HEK293T (cell line): ENCODE measurements at regions not wholly inside any gene's neighbourhood (a gene's known extent, or its start where the extent isn't known, plus 50 kb on each side); places are given as distances from the start of the nearest gene placed in this dataset.
"Not testable (repeated sequence)": the region's sequence is repeated elsewhere in the genome, so short reads cannot be mapped to it uniquely, and the experiment has no call there.

Experiments used
- CTCF ChIA-PET: fragments of 350-600 bp; formaldehyde crosslinking; extraction: SDS; loops from one replicate; lab custom pipeline; 2021; ENCODE audit warnings: antibody characterized with exemption, inconsistent platforms; lab: Yijun Ruan, JAX
- POLR2A ChIA-PET: fragments of 350-600 bp; formaldehyde crosslinking; extraction: SDS; loops from one replicate; lab custom pipeline; 2020; ENCODE audit warnings: antibody characterized with exemption, inconsistent platforms; lab: Yijun Ruan, JAX
- DNase-seq: peaks from one replicate; pipeline ENCODE4 v3.0.0; 2012; ENCODE audit warnings: mixed read lengths; ENCODE audit errors: extremely low spot score
- ARNT ChIP-seq: fragments of 450-650 bp; IDR thresholded peaks from 2 replicates; pipeline ENCODE4 v1.6.1; 2017; ENCODE audit warnings: mild to moderate bottlenecking
- BHLHE40 ChIP-seq: fragments of 450-650 bp; IDR thresholded peaks from 2 replicates; pipeline ENCODE4 v1.6.1; 2016; ENCODE audit warnings: mild to moderate bottlenecking, moderate library complexity, borderline replicate concordance
- ELF4 ChIP-seq: fragments of 450-650 bp; IDR thresholded peaks from 2 replicates; pipeline ENCODE4 v1.6.1; 2017; ENCODE audit warnings: antibody characterized with exemption
- FOXA1 ChIP-seq: fragments of 450-650 bp; IDR thresholded peaks from 2 replicates; pipeline ENCODE4 v1.6.1; 2016; ENCODE audit warnings: mild to moderate bottlenecking
- FOXM1 ChIP-seq: fragments of 450-650 bp; IDR thresholded peaks from 2 replicates; pipeline ENCODE4 v1.6.1; 2017; ENCODE audit warnings: mild to moderate bottlenecking, borderline replicate concordance
- L3MBTL2 ChIP-seq: fragments of 450-650 bp; conservative IDR thresholded peaks from 2 replicates; pipeline ENCODE4 v1.6.1; 2016; ENCODE audit warnings: mild to moderate bottlenecking
- NFRKB ChIP-seq: fragments of 450-650 bp; IDR thresholded peaks from 2 replicates; pipeline ENCODE4 v1.6.1; 2016; ENCODE audit warnings: mild to moderate bottlenecking, moderate library complexity
- SP1 ChIP-seq: fragments of 450-650 bp; IDR thresholded peaks from 2 replicates; pipeline ENCODE4 v1.6.1; 2017
- SUZ12 ChIP-seq: fragments of 450-650 bp; IDR thresholded peaks from 2 replicates; pipeline ENCODE4 v1.6.1; 2016; ENCODE audit warnings: mild to moderate bottlenecking
- TARDBP ChIP-seq: fragments of 450-650 bp; IDR thresholded peaks from 2 replicates; pipeline ENCODE4 v1.6.1; 2016
- ZNF384 ChIP-seq: fragments of 450-650 bp; IDR thresholded peaks from 2 replicates; pipeline ENCODE4 v1.6.1; 2016
- TF ChIP-seq, protein P1 (sequence below): fragments of 450-650 bp; IDR thresholded peaks from 2 replicates; pipeline ENCODE4 v1.6.1; 2016

DNA sequence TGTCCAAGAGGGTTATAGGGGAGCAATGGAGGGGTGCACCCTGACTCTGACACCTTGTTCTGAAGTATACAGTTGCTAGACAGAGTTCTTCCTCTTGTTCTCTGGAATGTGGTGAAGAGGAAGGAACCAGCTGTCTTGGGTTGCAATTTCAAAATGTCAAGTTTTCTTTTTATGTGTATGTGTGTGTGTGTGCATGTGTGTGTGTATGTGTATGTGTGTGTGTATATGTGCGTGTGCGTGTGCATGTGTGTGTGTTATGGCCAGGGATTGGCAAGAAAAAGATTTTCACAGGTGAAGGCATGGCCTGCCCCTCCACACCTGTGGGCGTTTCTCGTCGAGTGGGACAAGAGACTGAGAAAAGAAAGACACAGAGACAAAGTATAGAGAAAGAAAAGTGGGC, 81.6 kb upstream of the ADGRA3 start:
- CTCF ChIA-PET: no interaction called here
- POLR2A ChIA-PET: no interaction called here
- no peak for TF ChIP-seq TARDBP
- DNase-seq: no peak

DNA sequence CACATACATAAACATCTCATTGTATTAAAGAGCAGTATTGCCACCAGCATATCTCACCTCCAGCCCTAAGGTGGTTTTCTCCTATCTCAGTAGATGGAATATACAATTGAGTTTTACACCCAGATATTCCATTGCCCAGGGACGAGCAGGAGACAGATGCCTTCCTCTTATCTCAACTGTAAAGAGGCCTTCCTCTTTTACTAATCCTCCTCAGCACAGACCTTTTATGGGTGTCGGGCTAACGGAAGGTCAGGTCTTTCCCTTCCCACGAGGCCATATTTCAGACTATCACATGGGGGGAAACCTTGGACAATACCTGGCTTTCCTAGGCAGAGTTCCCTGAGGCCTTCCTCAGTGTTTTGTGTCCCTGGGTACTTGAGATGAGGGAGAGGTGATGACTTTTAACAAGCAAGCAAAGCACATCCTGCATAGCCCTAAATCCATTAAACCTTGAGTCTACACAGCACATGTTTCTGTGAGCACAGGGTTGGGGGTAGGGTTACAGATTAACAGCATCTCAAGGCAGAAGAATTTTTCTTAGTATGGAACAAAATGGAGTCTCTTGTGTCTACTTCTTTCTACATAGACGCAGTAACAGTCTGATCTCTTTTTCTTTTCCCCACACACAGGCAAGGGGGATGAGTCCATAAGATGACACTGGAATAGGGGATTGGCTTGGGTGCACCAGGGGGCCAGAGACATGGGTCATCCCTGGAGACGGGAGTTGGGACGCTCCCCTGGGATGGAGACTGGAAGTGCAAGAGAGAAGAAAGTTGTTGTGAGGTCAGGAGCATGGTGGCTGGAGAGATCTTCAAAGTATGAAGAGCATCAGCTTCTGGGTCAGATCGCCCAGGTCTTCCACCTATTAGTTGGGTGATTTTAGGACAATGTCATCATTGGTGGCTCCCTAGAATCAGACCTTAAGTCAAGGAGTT, 82.5 kb upstream of the ADGRA3 start:
- POLR2A ChIA-PET, CTCF ChIA-PET, DNase-seq: not testable (repeated sequence)

DNA sequence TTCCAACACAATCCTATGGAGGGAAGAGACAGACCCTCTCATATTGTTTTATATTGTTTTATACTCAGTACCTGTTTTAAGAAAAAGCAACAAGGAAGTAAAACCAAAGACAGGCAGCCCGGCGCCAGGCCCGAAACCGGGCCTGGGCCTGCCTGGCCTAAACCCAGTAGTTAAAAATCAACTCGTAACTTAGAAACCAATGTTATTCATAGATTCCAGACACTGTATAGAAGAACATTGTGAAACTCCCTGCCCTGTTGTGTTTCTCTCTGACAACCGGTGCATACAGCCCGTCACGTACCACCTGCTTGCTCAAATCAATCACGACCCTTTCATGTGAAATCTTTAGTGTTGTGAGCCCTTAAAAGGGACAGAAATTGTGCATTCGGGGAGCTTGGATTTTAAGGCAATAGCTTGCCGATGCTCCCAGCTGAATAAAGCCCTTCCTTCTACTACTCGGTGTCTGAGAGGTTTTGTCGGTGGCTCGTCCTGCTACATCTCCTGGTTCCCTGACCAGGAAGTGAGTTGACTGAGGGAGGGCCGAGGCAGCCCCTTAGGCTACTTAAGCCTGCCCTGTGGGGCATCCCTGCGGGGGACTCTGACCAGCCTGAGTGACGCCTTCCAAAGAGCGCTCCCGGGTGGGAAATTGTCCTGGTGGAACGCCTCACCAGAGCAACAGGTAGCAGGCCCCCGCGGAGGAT, 83.5 kb upstream of the ADGRA3 start:
- CTCF ChIA-PET, POLR2A ChIA-PET, DNase-seq: not testable (repeated sequence)

DNA sequence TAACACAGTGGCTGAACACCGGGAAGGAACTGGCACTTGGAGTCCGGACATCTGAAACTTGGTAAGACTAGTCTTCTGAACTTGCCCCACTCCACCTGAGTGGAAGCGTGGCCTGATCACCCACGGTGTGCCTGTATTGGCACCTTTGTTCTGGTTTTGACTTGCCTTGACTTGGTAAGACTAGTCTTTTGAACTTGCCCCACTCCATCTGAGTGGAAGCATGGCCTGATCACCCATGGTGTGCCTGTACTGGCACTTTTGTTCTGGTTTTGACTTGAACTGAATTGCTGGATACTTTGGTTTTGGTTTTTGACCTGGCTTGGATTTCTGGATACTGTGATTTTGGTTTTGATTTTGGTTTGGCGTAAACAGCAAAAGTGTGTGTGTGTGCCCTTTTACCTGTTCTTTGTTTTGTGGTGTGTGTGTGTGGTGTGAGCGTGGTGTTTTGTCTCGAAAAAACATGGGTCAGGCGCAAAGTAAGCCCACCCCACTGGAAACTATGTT, 84.1 kb upstream of the ADGRA3 start:
- DNase-seq, CTCF ChIA-PET, POLR2A ChIA-PET: not testable (repeated sequence)

DNA sequence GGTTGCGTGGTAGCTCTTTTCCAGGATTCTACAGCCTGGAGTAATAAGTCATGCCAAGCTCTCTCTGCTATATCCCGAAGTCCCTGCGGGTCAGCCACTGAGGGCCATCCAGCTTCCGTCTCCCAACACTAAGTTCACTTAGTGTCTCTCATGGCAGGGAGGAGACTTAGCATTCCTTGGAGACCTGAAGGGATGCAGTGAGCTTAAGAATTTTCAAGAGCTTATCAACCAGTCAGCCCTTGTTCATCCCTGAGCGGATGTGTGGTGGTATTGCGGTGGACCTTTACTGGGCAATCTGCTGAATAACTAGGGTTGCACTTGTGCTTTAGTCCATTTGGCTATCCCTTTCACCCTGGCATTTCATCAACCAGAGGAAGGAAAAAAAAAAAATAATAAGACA, 85.8 kb upstream of the ADGRA3 start:
- CTCF ChIA-PET, POLR2A ChIA-PET, DNase-seq: not testable (repeated sequence)

DNA sequence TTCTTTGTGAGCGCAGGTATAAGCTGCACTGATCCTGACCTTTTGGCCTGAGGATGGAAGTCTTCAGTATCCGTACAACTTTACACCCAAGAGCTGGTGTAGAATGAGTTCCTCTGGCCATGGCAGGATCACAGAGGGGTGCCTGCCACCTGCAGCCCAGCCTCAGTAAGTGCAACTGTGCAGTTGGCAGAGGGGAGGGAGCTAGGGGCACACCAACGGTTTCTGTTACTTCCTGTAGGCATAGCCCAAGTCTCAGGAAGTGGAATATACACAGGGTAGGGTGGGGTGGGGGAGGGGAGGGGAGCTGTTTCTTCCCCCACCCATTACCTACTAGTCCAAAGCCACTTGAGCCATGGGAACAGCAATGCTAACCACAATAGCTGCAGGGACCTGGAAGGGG, 85.4 kb upstream of the GBA3 start:
- peak; percentile 11 for DNase-seq
- CTCF ChIA-PET: interaction anchor here (0.5 to 0.7 kb wide), 6 partner anchors 11 to 201 kb away, joined by 3 read pairs; no protein-coding TSS in a partner anchor
- TF ChIP-seq NFRKB: no peak
- TF ChIP-seq, protein P1, sequence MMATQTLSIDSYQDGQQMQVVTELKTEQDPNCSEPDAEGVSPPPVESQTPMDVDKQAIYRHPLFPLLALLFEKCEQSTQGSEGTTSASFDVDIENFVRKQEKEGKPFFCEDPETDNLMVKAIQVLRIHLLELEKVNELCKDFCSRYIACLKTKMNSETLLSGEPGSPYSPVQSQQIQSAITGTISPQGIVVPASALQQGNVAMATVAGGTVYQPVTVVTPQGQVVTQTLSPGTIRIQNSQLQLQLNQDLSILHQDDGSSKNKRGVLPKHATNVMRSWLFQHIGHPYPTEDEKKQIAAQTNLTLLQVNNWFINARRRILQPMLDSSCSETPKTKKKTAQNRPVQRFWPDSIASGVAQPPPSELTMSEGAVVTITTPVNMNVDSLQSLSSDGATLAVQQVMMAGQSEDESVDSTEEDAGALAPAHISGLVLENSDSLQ: no peak
- no peak for TF ChIP-seq TARDBP
- no peak for TF ChIP-seq ZNF384
- TF ChIP-seq SUZ12: no peak
- no peak for TF ChIP-seq FOXA1
- no peak for TF ChIP-seq FOXM1
- no peak for TF ChIP-seq SP1
- POLR2A ChIA-PET: no interaction called here

DNA sequence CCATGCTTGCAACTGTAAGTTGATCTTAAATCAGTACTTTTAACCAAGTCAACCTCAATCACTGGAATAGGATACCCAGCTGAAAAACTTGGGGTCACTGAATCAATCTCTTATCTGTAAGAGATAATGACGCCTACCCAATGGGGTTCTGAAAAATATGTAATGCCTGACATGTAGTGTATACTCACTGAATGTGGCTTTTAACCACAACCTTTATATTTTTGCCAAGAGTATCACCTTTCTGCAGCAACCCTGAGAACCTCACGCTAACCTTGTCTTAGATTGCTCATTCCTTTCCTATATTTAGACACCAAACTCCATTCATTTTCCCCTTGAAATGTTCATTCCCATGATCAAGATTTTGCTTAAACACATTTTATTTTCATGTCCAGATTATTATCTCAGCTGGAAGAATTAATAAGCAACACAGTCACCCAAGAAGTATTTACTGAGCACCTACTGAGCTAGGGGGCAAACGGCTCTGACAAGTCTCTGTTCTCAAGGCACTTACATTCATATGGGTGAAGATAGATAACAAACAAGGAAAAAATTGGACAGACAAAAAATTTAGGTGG, 82.7 kb upstream of the GBA3 start:
- POLR2A ChIA-PET, CTCF ChIA-PET, DNase-seq: not testable (repeated sequence)

DNA sequence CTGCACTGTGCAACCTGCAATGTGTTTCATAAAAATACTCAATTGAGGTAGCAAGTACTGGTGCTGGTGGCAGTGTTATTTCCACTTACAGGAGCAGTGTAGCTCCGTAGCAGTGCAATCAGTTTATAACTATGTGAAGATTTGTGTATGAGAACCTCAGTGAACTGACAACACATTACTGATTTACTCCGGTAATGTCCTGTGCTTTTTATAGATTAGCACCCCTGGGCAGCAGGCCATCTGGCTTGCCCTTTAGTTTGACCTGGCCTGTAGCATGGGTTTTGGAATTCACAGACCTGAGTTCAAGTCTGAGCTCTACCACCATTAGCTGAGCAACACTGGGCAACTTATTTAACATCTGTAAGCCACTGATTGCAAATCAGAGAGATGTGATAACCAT, 78.6 kb upstream of the GBA3 start:
- TF ChIP-seq SP1 (no peak), ELF4 (no peak), TARDBP (no peak), FOXA1 (no peak), L3MBTL2 (no peak), SUZ12 (no peak)
- ChIA-PET CTCF (no interaction called here), POLR2A (no interaction called here)
- no peak for DNase-seq

DNA sequence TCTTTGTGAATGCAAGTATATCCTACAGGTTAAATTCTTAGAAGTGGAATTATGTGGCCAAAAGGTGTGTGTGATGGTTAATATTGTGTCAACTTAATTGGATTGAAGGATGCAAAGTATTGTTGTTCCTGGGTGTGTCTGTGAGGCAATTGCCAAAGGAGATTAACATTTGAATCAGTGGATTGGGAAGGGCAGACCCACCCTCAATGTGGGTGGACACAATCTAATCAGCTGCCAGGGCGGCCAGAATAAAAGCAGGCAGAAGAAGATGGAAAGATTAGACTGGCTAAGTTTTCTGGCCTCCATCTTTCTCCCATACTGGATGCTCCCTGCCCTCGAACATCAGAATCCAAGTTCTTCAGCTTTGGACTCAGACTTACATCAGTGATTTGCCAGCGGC, 76.2 kb upstream of the GBA3 start:
- no peak for TF ChIP-seq ARNT
- TF ChIP-seq L3MBTL2: no peak
- no peak for TF ChIP-seq NFRKB
- no peak for TF ChIP-seq BHLHE40
- TF ChIP-seq SUZ12: no peak
- DNase-seq: no peak
- ChIA-PET POLR2A (no interaction called here), CTCF (no interaction called here)

DNA sequence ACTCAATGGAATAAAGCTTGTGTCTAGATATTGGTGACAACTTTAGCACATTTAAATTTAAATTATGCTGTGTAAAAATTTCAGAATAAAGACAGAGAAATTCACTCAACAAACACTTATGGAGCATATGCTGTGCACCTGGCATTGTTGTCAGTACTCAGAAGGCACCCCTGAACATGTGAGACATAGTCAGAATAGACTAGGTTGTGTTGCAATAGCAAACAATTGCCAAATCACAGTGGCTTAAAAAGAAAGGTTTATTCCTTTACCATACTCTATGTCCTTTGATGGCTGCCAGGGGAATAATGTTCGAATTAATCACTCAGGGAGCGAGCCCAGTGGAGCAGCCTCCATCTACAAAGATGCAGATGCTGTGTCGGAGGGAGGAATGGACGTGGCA, 72.6 kb upstream of the GBA3 start:
- CTCF ChIA-PET, POLR2A ChIA-PET: not testable (repeated sequence)

DNA sequence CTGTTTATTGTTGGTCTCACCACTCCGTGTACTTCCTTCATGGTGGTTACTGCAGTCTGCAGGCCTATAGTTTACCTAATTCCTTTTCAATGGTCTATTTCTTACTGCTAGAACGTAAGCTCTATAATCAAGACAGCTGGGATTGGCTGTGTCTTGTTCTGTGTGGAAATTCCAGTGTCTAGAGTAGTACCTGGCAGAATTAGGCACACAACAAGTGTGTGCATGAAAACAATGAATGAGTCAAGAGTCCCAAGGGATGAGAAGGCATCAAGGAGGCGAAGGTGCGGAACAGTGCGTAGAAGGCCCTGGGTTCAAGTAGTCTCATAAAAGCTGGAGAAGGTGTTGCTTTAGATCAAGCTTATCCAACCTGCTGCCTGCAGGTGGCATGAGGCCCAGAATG, 70.8 kb upstream of the GBA3 start:
- DNase-seq, POLR2A ChIA-PET: not testable (repeated sequence)
- CTCF ChIA-PET: interaction anchor here (0.6 kb wide), 1 partner anchor 14 kb away, joined by 3 read pairs; no protein-coding TSS in a partner anchor

More for the DNA sequence above, 72.6 kb upstream of the GBA3 start:
- DNase-seq: not testable (repeated sequence)

DNA sequence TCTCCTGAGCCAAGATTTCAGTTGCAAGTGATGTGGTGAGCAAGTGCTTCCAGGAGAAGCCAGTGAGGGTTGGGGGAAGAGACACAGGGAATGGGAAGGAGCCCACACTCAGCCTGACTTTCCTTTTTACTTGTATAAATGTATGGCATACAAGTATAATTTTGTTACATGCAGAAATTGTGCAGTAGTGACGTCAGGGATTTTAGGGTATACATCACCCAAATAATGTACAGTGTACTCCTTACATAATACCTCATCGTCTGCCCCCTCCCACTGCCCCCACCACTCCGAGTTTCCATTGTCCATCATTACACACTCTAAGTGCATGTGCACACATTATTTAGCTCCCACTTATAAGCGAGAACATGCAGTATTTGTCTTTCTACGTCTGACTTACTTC, 68.7 kb upstream of the GBA3 start:
- POLR2A ChIA-PET, CTCF ChIA-PET, DNase-seq: not testable (repeated sequence)
